IMR-90 (cell line): ENCODE measurements at regions not wholly inside any gene's neighbourhood (a gene's known extent, or its start where the extent isn't known, plus 50 kb on each side); places are given as distances from the start of the nearest gene placed in this dataset.

ENCODE experiments used
- ATAC-seq: fragments of 200-7000 bp; cut with Tn5 transposase; 2 replicates; pipeline ENCODE4 v1.9.1; 2020; ENCODE audit warnings: low read depth, mild to moderate bottlenecking, moderate library complexity
- BruUV-seq: library from RNA; stranded (reverse); fragments of 400-500 nt; replicated peaks from 2 replicates; lab custom pipeline; 2021; lab: Mats Ljungman, UMichigan
- CTCF ChIA-PET: fragments of 300-600 bp; formaldehyde crosslinking; extraction: SDS; loops from one replicate; lab custom pipeline; 2021; ENCODE audit warnings: antibody characterized with exemption; lab: Yijun Ruan, JAX
- POLR2A ChIA-PET: fragments of 300-600 bp; sonication (Branson Sonifier 250); formaldehyde crosslinking; loops from one replicate; lab custom pipeline; 2022; ENCODE audit warnings: antibody characterized with exemption; ENCODE audit not compliant: unreplicated experiment; lab: Charles Lee
- DNase-seq: peaks from one replicate; pipeline ENCODE4 v3.0.0; 2013
- H2AFZ ChIP-seq: replicated peaks from 2 replicates; pipeline ENCODE3; 2013; ENCODE audit warnings: low read length, mild to moderate bottlenecking; ENCODE audit not compliant: poor library complexity
- H2AK5ac ChIP-seq: 2 replicates; pipeline ENCODE4 v1.6.1; 2013; ENCODE audit warnings: low read depth, low read length, inconsistent platforms
- H2AK9ac ChIP-seq: replicated peaks from 2 replicates; pipeline ENCODE3; 2013; ENCODE audit warnings: mild to moderate bottlenecking, low read depth, low read length, moderate library complexity; ENCODE audit not compliant: poor library complexity
- H2BK120ac ChIP-seq: 2 replicates; pipeline ENCODE4 v1.6.1; 2013; ENCODE audit warnings: low read depth, low read length, inconsistent platforms
- H2BK15ac ChIP-seq: 3 replicates; pipeline ENCODE4 v1.6.1; 2013; ENCODE audit warnings: low read depth, low read length, inconsistent platforms
- H2BK20ac ChIP-seq: 2 replicates; pipeline ENCODE4 v1.6.1; 2013; ENCODE audit warnings: low read depth, mild to moderate bottlenecking, inconsistent platforms, low read length, moderate library complexity
- H2BK5ac ChIP-seq: 2 replicates; pipeline ENCODE4 v1.6.1; 2013; ENCODE audit warnings: mild to moderate bottlenecking, low read depth, low read length, inconsistent platforms; ENCODE audit not compliant: poor library complexity, severe bottlenecking
- H3K14ac ChIP-seq: replicated peaks from 2 replicates; pipeline ENCODE4 v1.6.1; 2013; ENCODE audit warnings: low read depth, low read length, inconsistent platforms
- H3K18ac ChIP-seq: 2 replicates; pipeline ENCODE4 v1.6.1; 2013; ENCODE audit warnings: low read depth, low read length, control low read depth
- H3K23ac ChIP-seq: 2 replicates; pipeline ENCODE4 v1.6.1; 2013; ENCODE audit warnings: low read depth, low read length, inconsistent platforms
- H3K27ac ChIP-seq: 2 replicates; pipeline ENCODE4 v1.5.1; 2013; ENCODE audit warnings: mild to moderate bottlenecking, control low read depth, low read length; ENCODE audit not compliant: insufficient read depth
- H3K27me3 ChIP-seq: 2 replicates; pipeline ENCODE4 v1.6.1; 2013; ENCODE audit warnings: low read length; ENCODE audit not compliant: control insufficient read depth, insufficient read depth
- H3K36me3 ChIP-seq: 2 replicates; pipeline ENCODE4 v1.6.1; 2013; ENCODE audit warnings: low read length, mixed read lengths; ENCODE audit not compliant: control insufficient read depth, insufficient read depth
- H3K4ac ChIP-seq: 2 replicates; pipeline ENCODE4 v1.6.1; 2013; ENCODE audit warnings: low read depth, low read length, inconsistent platforms
- H3K4me1 ChIP-seq: 2 replicates; pipeline ENCODE4 v1.6.1; 2013; ENCODE audit warnings: low read length, mixed read lengths; ENCODE audit not compliant: control insufficient read depth, insufficient read depth
- H3K4me2 ChIP-seq: 2 replicates; pipeline ENCODE4 v1.6.1; 2013; ENCODE audit warnings: low read depth, mild to moderate bottlenecking, control low read depth, low read length, moderate library complexity
- H3K4me3 ChIP-seq: 2 replicates; pipeline ENCODE4 v1.5.1; 2013; ENCODE audit warnings: low read depth, mild to moderate bottlenecking, control low read depth, low read length, moderate library complexity; ENCODE audit not compliant: insufficient read depth
- H3K56ac ChIP-seq: 2 replicates; pipeline ENCODE4 v1.6.1; 2013; ENCODE audit warnings: low read length, inconsistent platforms; ENCODE audit not compliant: insufficient read depth; ENCODE audit errors: extremely low read depth
- H3K79me1 ChIP-seq, 2 experiments: 2 replicates each; pipeline ENCODE4 v1.6.1; 2013; ENCODE audit warnings: low read length in 2 of 2, inconsistent platforms in 1 of 2, low read depth in 1 of 2
- H3K9ac ChIP-seq: 2 replicates; pipeline ENCODE4 v1.6.1; 2013; ENCODE audit warnings: low read depth, low read length, control low read depth
- H3K9me1 ChIP-seq: 2 replicates; pipeline ENCODE4 v1.6.1; 2013; ENCODE audit warnings: low read length, inconsistent platforms; ENCODE audit not compliant: insufficient read depth
- H3K9me3 ChIP-seq: 2 replicates; pipeline ENCODE4 v1.6.1; 2013; ENCODE audit warnings: low read length; ENCODE audit not compliant: control insufficient read depth, insufficient read depth
- H4K20me1 ChIP-seq: 2 replicates; pipeline ENCODE4 v1.6.1; 2013; ENCODE audit warnings: low read length, inconsistent platforms; ENCODE audit not compliant: insufficient read depth
- H4K5ac ChIP-seq: 2 replicates; pipeline ENCODE4 v1.6.1; 2013; ENCODE audit warnings: mild to moderate bottlenecking, low read depth, low read length, control low read depth
- H4K8ac ChIP-seq, 2 experiments: 2 replicates each; pipeline ENCODE4 v1.6.1; 2013; ENCODE audit warnings: low read depth in 2 of 2, low read length in 2 of 2, control low read depth in 1 of 2, inconsistent platforms in 1 of 2
- H4K91ac ChIP-seq: 2 replicates; pipeline ENCODE4 v1.6.1; 2013; ENCODE audit warnings: low read depth, low read length, inconsistent platforms; ENCODE audit not compliant: insufficient read depth
- BHLHE40 ChIP-seq: fragments of 150-350 bp; IDR thresholded peaks from 2 replicates; pipeline ENCODE4 v1.6.1; 2016; ENCODE audit warnings: mild to moderate bottlenecking, low read depth, low read length
- CEBPB ChIP-seq: IDR thresholded peaks from 2 replicates; pipeline ENCODE4 v1.6.1; 2012; ENCODE audit warnings: low read depth, low read length, improper control_type of control experiment
- CHD1 ChIP-seq: IDR thresholded peaks from 2 replicates; pipeline ENCODE4 v1.6.1; 2012; ENCODE audit warnings: low read depth, low read length, improper control_type of control experiment
- CTCF ChIP-seq: conservative IDR thresholded peaks from 2 replicates; pipeline ENCODE4 v1.5.1; 2012; ENCODE audit warnings: mild to moderate bottlenecking, low read depth, low read length, improper control_type of control experiment
- ELK1 ChIP-seq: fragments of 150-350 bp; IDR thresholded peaks from 2 replicates; pipeline ENCODE4 v1.6.1; 2016; ENCODE audit warnings: low read depth, mild to moderate bottlenecking, low read length, moderate library complexity, borderline replicate concordance
- FOS ChIP-seq: fragments of 150-350 bp; IDR thresholded peaks from 2 replicates; pipeline ENCODE4 v1.6.1; 2016; ENCODE audit warnings: low read depth, low read length
- MAFK ChIP-seq: IDR thresholded peaks from 2 replicates; pipeline ENCODE4 v1.6.1; 2012; ENCODE audit warnings: low read depth, low read length, improper control_type of control experiment
- MAZ ChIP-seq: IDR thresholded peaks from 2 replicates; pipeline ENCODE4 v1.6.1; 2012; ENCODE audit warnings: low read depth, mild to moderate bottlenecking, low read length, improper control_type of control experiment, moderate library complexity, borderline replicate concordance
- NFE2L2 ChIP-seq: fragments of 150-350 bp; IDR thresholded peaks from 2 replicates; pipeline ENCODE4 v1.6.1; 2016; ENCODE audit warnings: low read depth, mild to moderate bottlenecking, low read length
- POLR2A ChIP-seq: IDR thresholded peaks from 2 replicates; pipeline ENCODE4 v1.6.1; 2012; ENCODE audit warnings: mild to moderate bottlenecking, low read depth, low read length
- RAD21 ChIP-seq: IDR thresholded peaks from 2 replicates; pipeline ENCODE4 v1.6.1; 2012; ENCODE audit warnings: low read length, improper control_type of control experiment
- RCOR1 ChIP-seq: IDR thresholded peaks from 2 replicates; pipeline ENCODE4 v1.6.1; 2012; ENCODE audit warnings: mild to moderate bottlenecking, low read length, improper control_type of control experiment; ENCODE audit not compliant: insufficient replicate concordance
- RFX5 ChIP-seq: IDR thresholded peaks from 2 replicates; pipeline ENCODE4 v1.8.0; 2012; ENCODE audit warnings: low read depth, mild to moderate bottlenecking, low read length, moderate library complexity
- SMC3 ChIP-seq: fragments of 150-350 bp; IDR thresholded peaks from 2 replicates; pipeline ENCODE4 v1.6.1; 2016; ENCODE audit warnings: low read depth, mild to moderate bottlenecking, antibody characterized with exemption, low read length, moderate library complexity
- WGBS, 2 experiments: methylation state at CpG; one replicate each; pipeline versions ENCODE4 v1.1.5 to v1.1.7; 2013; ENCODE audit warnings: missing lambda C conversion rate in 2 of 2; ENCODE audit not compliant: insufficient read length in 1 of 2; ENCODE audit errors: extremely low coverage in 2 of 2; 5-methylcytosine and 5-hydroxymethylcytosine counted together
- dilution Hi-C: fragments of 300-500 bp; cut with HindIII; formaldehyde crosslinking; loops from one replicate; pipeline ENCODE4 v1.14.3; 2018; ENCODE audit warnings: low sequenced_read_pairs; ENCODE audit not compliant: unreplicated experiment
- in situ Hi-C: fragments of 300-500 bp; cut with MboI; formaldehyde crosslinking; loops from 3 replicates; pipeline ENCODE4 v1.14.3; 2019; ENCODE audit warnings: low sequenced_read_pairs, inconsistent platforms, mixed read lengths
- intact Hi-C: fragments of 100-400 bp; cut with micrococcal nuclease; formaldehyde crosslinking; loops from 2 replicates; pipeline ENCODE4 v1.10.0; 2022

- ATAC-seq (no peak), DNase-seq (no peak)
- Histone ChIP-seq H3K9ac (no peak overlapping the region), H2BK15ac (peak overlapping the region; percentile 50; the same call in 1 of the 3 replicates), H3K27me3 (no peaks in the 10 kb centered on the region), H2BK20ac (peak overlapping the region; percentile 74), H3K18ac (no peak overlapping the region; the same call in 1 of the 2 replicates), H2BK120ac (peak overlapping the region; percentile 73), H2AK5ac (peak overlapping the region; percentile 77), H3K9me1 (peaks cover 20% of the 10 kb centered on the region), H3K4me3 (no peak overlapping the region), H2BK5ac (no peak overlapping the region), H3K56ac (no peak overlapping the region), H3K23ac (no peak overlapping the region), H4K5ac (no peak overlapping the region; the same call in 1 of the 2 replicates), H4K91ac (peak overlapping the region; percentile 23), H4K8ac (peak overlapping the region in 1 of 2 experiments; percentile 8; a peak in 1 of 4 replicates), H3K27ac (no peak overlapping the region), H3K36me3 (no peaks in the 10 kb centered on the region), H2AFZ (peak overlapping the region; percentile 9), H3K4me1 (peaks cover 20% of the 10 kb centered on the region), H3K9me3 (no peaks in the 10 kb centered on the region), H3K4ac (peak overlapping the region; percentile 70), H3K4me2 (no peak overlapping the region), H2AK9ac (no peak overlapping the region), H3K79me1 (peaks cover 0 to 7% of the 10 kb centered on the region in 2 experiments; a peak in 2 of 4 replicates), H4K20me1 (no peaks in the 10 kb centered on the region), H3K14ac (peak overlapping the region; percentile 61; the same call in 1 of the 2 replicates)
- 94% methylated on average over 3 of the region's 16 CpGs; no CpG with 5 or more reads in 1 of the 2 experiments for WGBS, 2 experiments
- dilution Hi-C loops, result no loop called here
- BruUV-seq, result no TSS peak
- CTCF ChIA-PET, result no interaction called here
- POLR2A ChIA-PET, result interaction anchor here (0.5 kb wide), 1 partner anchor 158 kb away, joined by 4 read pairs; the partner anchor contains the start of gene ZFP36L2
- intact Hi-C loops, result no loop called here
- in situ Hi-C loops, result no loop called here
- TF ChIP-seq ELK1, result no peak
- TF ChIP-seq RCOR1, result no peak
- no peak for TF ChIP-seq FOS
- no peak for TF ChIP-seq NFE2L2
- TF ChIP-seq CHD1, result no peak
- no peak for TF ChIP-seq RAD21
- TF ChIP-seq CTCF, result no peak
- TF ChIP-seq CEBPB, result no peak
- no peak for TF ChIP-seq MAFK
- no peak for TF ChIP-seq MAZ
- no peak for TF ChIP-seq POLR2A
- TF ChIP-seq SMC3, result no peak
- TF ChIP-seq RFX5, result no peak
- no peak for TF ChIP-seq BHLHE40
Measured at GRCh38 chr2:43068631-43069517, 157.5 kb downstream of the ZFP36L2 start.
